ENCODE measurements at regions not wholly inside any gene's neighbourhood (a gene's known extent, or its start where the extent isn't known, plus 50 kb on each side); places are given as distances from the start of the nearest gene placed in this dataset.

- no peaks in the 10 kb centered on the region for H3K36me3 ChIP-seq (ENCODE audit: low read depth)
- H3K9me3 ChIP-seq = no peaks in the 10 kb centered on the region
- DNase-seq (no peak), ATAC-seq (no peak)
- no peaks in the 10 kb centered on the region for H3K4me1 ChIP-seq (ENCODE audit: low read depth)
- H3K4me3 ChIP-seq = no peak overlapping the region
- intact Hi-C loops (cut with DNase I, micrococcal nuclease) = no loop called here
- TF ChIP-seq CTCF (IDR thresholded peaks at IDR 0.05) = no peak
Measured at GRCh38 chr2:103921161-103921560, 932.8 kb upstream of the POU3F3 start.

GRCh38 chr2:103942199-103942598, 911.7 kb upstream of the POU3F3 start:
- ATAC-seq = no peak
- H3K4me3 ChIP-seq = no peak overlapping the region
- intact Hi-C loops (cut with DNase I, micrococcal nuclease) = no loop called here
- no peak for TF ChIP-seq CTCF (IDR thresholded peaks at IDR 0.05)
- no peak for DNase-seq
- no peaks in the 10 kb centered on the region for H3K36me3 ChIP-seq (ENCODE audit: low read depth)
- no peaks in the 10 kb centered on the region for H3K4me1 ChIP-seq (ENCODE audit: low read depth)
- H3K9me3 ChIP-seq = peaks cover 10% of the 10 kb centered on the region

GRCh38 chr2:103945083-103945482, 908.8 kb upstream of the POU3F3 start:
- Histone ChIP-seq H3K4me3 (no peak overlapping the region), H3K36me3 (ENCODE audit: low read depth) (no peaks in the 10 kb centered on the region), H3K9me3 (peaks cover 10% of the 10 kb centered on the region), H3K4me1 (ENCODE audit: low read depth) (no peaks in the 10 kb centered on the region)
- ATAC-seq (no peak), DNase-seq (no peak)
- TF ChIP-seq CTCF (IDR thresholded peaks at IDR 0.05) = no peak
- intact Hi-C loops (cut with DNase I, micrococcal nuclease) = no loop called here

- H3K9me3 ChIP-seq = no peaks in the 10 kb centered on the region
- peak; percentile 12 for TF ChIP-seq CTCF (IDR thresholded peaks at IDR 0.05)
- no peak overlapping the region for H3K4me3 ChIP-seq
- H3K4me1 ChIP-seq (ENCODE audit: low read depth) = no peaks in the 10 kb centered on the region
- ATAC-seq = no peak
- DNase-seq = peak in 2 of 3 donors; percentile 21 to 24
- no peaks in the 10 kb centered on the region for H3K36me3 ChIP-seq (ENCODE audit: low read depth)
- intact Hi-C loops (cut with DNase I, micrococcal nuclease) = no loop called here
Measured at GRCh38 chr2:103959174-103960128, 894.5 kb upstream of the POU3F3 start.

GRCh38 chr2:103960129-103960513, 893.8 kb upstream of the POU3F3 start:
- TF ChIP-seq CTCF (IDR thresholded peaks at IDR 0.05) = no peak
- Histone ChIP-seq H3K4me3 (no peak overlapping the region), H3K9me3 (no peaks in the 10 kb centered on the region), H3K4me1 (ENCODE audit: low read depth) (no peaks in the 10 kb centered on the region), H3K36me3 (ENCODE audit: low read depth) (no peaks in the 10 kb centered on the region)
- DNase-seq = no peak
- ATAC-seq = no peak
- intact Hi-C loops (cut with DNase I, micrococcal nuclease) = no loop called here

All from mucosa of descending colon (tissue), 3 donors.